Stimulated activated CD8-positive, alpha-beta memory T cell treated with anti-CD3 and anti-CD28 coated beads, Interleukin-12 subunit alpha, Interleukin-12 subunit beta, amount 100 ng/mL, for 1 hour (primary cell): ENCODE measurements at regions not wholly inside any gene's neighbourhood (a gene's known extent, or its start where the extent isn't known, plus 50 kb on each side); places are given as distances from the start of the nearest gene placed in this dataset.
"Not testable (repeated sequence)": the region's sequence is repeated elsewhere in the genome, so short reads cannot be mapped to it uniquely, and the experiment has no call there.

Experiments
- DNase-seq: peaks from one replicate; pipeline ENCODE4 v3.0.0-alpha.2; 2020; ENCODE audit warnings: low read depth

DNA sequence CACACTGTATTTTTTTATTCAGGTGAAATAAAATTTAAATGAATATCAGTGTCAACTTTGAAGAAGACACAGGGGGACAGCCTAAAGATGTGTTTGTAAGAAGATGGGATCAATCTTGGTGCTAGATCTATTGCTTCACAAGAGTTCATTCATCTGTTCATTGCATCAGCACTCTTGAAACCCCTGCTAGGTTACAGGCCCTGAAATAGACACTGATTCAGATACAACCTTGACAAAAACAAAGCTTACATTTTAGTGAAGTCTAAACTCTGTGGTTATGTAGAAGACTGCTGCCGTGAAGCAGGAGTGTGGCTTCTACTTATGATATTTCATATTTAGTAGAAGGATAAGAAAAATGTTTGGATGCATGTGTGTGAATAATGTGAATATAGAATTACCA lies 215.9 kb upstream of the LRRC61 start:
- not testable (repeated sequence) for DNase-seq

DNA sequence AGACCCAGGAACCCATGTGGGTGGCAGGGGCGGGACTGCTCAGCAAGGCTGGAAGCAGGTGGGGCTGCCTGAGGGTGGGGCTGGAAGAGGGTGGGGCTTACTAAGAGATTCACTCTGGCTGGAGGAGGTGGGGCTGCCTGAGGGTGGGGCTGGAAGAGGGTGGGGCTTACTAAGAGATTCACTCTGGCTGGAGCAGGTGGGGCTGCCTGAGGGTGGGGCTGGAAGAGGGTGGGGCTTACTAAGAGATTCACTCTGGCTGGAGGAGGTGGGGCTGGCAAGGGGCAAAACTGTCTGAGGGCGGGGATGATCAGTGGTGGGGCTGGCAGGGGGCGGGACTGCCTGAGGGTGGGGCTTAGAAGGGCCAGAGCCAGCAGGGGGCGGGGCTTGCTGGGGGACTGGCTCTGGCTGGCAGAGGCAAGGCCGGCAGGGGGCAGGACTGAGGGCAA lies 212.8 kb upstream of the LRRC61 start:
- not testable (repeated sequence) for DNase-seq

DNA sequence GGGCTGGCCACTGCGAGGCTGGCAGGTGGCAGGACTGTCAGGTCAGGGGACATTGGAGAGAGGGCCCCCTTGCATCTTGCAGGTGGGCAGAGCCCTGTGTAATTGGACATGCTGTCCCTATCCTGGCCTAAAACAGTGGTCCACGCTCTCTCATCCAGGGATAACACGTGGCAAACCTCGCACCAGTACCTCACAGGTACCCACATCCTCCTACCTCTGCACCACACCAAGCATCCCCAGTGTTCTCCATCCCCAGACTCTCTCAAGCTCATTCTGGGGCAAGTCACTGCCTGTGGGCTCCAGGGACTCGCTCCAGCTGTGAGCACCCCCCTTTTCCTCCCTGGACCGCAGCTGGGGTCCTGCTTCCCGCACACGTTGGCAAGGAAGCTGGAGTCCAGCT lies 212.3 kb upstream of the LRRC61 start:
- not testable (repeated sequence) for DNase-seq

DNA sequence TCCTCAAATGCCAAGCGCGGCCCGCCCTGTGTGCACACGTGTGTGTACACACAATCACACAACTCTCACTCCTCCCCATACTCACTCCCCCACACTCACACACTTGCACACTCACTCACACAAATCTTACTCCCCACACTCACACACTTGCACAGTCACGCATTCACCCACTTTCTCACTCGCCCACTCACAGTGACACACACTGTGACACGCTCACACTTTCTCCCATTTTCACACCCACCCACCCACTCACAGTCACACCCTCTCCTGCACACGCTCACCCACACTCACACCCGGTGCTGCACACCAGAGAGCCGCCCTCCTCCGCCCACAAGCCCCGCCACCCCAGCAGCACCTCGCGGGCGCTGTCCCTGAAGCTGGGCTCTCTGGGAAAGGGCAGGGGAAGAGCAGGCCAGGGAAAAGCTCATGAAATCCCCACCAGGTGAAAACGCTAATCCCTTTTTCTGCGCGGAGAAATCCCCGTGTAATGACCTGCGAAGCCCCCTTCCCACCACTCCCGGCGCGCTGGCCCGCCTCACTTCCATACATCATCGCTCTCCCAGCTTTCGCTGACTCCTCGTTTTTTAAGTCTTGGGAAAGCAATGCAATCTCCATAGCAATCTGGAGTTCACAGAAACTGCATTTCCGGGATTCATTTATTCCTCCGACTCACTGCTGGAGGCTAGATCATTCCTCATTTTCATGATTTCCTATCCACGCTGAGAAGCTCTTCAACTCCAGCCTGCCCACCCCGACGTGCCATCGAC lies 211.6 kb upstream of the LRRC61 start:
- DNase-seq, result not testable (repeated sequence)

DNA sequence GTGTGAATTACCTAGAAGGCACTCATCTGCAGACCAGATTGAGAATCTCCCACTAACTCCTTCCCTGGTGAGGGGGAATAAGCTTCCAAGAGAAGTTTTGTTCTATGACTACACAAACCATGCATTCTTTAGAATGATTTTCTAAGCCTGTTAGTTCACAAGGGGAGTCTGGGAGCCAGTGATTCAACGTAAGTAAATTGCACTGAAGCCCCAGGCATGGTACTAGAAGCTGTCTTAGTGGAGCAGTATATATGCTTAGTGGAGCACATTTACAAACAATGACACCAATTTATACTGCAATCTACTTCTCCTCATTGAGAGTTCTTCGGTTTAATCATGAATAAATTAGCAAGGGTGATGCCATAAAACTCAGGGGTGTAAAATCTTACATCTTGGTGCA lies 209.9 kb upstream of the LRRC61 start:
- not testable (repeated sequence) for DNase-seq

DNA sequence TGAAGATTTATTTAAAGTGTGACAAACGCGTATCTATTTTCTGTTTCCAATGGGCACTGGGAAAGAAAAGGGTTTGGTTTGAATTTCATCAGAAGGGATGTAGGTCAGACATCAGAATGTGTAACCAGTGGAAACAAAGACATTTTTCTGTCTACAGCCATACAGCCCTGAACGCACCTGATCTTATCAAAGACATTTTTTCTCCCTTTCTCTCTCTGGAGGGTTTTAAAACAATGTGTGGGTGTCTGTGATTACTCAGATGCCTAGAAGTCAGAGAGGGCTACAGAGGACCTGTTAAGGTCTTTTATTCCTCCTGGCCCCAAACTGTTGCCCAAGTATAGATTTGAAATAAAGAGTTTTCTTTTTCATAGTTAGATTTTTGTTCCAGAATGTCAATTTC lies 208.6 kb upstream of the LRRC61 start:
- not testable (repeated sequence) for DNase-seq

DNA sequence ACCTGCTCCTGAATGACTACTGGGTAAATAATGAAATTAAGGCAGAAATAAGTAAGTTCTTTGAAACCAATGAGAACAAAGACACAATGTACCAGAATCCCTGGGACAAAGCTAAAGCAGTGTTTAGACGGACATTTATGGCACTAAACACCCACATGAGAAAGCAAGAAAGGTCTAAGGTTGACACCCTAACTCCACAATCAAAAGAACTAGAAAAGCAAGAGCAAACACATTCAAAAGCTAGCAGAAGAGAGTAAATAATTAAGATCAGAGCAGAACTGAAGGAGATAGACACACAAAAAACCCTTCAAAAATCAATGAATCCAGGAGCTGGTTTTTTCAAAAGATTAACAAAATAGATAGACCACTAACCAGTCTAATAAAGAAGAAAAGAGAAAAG lies 203.2 kb upstream of the LRRC61 start:
- DNase-seq, result not testable (repeated sequence)

DNA sequence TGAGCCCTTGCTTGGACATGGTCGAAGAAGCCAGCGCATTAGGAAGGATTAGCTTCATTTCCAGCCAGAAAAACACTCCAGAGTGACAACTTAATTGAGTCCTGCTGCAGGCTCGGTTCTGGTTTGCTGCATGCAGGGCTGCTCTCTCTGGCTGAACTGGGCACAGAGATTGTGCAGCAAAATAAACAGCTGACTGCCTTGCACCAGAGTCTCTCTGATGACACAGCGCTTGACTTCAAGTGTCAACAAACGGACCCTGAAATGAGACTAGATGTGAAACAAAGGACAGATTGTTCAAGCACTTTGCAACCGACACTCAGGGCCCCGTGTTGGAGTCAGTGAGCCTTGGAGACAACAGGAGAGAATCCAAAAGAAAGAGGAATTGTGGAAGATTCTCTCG lies 197.3 kb upstream of the LRRC61 start:
- DNase-seq, result not testable (repeated sequence)

DNA sequence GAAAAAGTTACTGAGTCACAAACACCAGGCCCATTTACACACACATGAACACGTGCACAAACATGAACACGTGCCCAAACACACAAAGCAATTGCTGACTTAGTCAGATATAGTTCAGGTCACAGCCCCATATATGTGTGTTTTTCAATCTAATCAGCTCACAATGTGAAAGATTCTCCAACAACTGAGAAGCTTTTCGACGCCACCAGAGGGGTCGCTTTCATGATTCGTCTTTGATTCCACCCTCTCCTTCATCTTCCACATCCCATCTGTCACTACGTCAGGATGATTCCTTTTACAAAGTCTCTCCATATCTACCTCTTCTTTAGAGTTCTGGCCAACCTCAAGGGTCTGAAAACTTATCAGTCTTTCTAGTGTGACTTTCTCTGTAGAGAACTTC lies 188.7 kb upstream of the LRRC61 start:
- not testable (repeated sequence) for DNase-seq

DNA sequence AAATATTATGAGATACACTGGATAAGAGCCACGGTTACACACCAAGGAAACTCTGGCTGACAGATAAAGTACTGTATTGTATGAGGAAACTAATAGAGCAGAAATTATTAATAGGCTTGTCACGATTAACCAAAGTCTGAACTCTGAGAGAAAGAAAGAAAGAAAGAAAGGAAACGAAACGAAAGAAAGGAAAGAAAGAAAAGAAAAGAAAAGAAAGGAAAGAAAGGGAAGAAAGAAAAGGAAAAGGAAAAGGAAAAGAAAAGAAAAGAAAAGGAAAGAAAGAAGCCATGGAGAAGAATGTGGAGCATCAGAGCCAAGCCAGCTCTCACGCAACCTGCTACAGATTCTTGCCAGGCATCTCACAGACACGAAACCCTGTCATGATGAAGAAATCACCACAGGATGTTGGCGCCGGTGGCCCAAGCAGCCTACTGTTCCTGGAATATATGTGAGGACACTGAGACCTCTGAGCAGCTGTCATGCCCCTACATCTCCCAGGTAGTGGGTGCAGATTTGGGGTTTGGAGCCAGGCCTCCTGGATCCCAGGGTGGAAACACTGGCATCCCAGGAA lies 187.4 kb upstream of the LRRC61 start:
- not testable (repeated sequence) for DNase-seq

DNA sequence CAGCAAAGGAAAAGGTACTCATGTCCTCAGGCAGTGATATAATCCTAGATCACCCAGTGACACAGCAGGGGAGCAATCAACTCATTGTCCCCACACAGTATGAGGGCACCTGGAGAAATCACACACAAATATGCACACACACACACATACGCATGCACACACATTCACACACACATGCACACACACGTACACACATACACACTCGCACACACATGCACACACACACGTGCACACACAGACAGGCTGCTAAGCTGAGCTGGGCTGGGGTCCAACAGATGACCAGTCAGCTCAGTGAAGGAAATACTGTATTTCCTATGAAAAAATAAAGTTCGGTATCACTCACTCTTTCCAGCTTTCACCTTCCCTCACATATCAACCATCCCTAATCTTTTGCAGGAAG lies 183.3 kb upstream of the LRRC61 start:
- DNase-seq, result not testable (repeated sequence)

DNA sequence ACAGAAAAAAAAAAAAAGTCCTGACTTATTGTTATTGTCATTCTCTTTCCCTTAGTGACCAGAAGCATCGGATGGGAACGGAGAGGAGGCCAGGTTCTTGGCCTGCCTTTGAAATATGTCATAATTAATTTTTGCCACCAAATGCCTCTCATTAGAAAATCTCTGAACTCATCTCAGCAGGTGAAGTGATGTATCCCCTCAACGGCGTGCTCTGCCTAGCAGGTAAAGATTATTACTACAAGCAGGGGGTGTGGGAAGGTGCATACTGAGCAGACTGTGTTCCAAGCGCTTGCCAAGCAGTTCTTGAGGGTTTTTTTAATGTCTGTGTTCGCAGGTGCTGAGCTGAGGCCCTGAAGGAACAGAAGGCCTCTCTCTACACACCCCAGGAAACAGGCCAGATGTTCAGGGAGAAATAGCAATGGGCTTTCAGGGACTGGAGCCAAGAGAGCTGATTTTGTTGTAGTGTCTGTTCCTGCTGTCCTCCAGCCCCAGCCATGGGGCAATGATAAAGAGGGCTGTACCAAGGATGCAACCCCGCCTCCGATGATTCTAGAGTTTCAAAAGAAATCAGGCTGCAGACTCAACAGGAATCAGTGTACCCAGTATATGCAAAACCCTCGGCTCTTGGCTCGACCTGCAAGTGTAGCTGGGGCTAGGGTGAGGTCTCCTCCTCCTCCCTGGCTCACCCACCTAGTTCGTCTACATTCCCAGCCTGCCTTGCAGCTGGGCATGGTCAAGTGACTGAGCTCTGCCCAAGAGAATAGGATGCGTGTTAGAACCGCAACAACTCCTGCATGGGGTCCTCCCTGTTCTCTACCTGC lies 181.4 kb upstream of the LRRC61 start:
- not testable (repeated sequence) for DNase-seq

DNA sequence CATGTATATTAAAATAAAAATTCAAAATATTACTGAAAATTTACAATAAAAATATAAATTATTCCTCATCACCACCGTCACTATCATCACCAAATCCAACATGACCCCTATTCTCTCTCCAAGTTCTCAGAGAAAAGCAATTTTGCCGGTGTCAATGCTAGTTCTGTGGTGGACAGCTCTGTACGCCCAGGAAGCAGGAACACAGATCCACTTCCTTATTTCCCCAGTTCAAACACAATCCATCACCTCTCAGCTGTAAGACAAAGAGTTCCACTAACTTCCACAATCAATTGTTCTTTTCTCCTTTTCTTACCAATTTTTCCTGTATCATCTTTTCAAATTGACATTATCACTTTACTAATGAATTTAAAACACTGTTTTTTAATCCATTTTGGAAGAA lies 177.0 kb upstream of the LRRC61 start:
- DNase-seq, result not testable (repeated sequence)

DNA sequence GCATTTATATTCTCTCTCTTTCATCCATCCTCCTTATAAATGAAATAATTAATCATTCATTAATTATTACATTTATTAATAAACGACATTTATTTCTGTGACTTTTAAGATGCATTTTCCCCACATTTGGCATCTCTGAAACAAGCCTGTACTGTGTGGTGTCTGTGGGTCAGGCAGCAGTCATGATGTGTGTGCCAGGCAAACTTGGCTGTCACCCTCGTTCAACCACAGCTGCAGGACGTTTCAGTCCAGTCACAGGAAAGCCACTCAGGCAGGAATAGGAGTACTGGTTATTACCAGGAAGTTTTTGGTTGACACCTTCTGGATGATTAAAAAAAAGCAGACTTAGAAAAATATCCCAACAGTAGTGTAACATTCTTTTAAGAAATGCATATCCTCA lies 175.6 kb upstream of the LRRC61 start:
- DNase-seq, result not testable (repeated sequence)

DNA sequence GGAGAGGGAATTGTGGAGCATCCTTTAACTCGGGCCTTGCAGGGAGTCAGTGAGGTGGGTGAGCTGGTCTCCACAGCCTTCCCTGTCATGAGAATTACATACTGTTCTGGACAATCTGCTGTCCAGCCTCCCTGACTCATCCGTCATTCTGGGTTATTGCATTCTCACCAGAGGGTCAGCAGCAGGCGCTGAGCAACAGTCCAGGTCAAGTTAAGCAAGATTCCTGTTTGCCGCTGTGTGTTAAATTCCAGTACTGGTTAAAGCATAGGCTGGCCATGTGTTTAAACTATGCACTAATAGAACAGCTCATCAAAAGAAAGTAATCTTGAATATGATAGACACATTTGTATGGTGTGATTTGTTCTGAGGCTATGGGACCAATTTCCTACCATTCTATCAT lies 167.1 kb upstream of the LRRC61 start:
- DNase-seq, result not testable (repeated sequence)

DNA sequence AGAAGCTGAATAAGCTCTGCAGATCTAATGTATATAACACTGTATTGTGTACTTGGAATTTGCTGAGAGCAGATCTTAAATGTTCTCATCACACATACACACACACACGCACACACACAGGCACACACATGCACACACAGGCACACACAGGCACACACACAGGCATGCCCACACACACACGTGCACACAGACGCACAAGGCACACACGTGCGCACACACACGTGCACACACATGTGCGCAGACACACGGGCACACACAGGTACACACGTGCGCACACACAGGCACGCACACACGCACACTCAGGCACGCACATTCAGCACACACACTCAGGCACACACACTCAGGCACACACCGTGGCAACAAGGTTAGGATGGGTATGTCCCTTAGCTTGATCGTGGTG lies 164.5 kb upstream of the LRRC61 start:
- DNase-seq, result not testable (repeated sequence)

DNA sequence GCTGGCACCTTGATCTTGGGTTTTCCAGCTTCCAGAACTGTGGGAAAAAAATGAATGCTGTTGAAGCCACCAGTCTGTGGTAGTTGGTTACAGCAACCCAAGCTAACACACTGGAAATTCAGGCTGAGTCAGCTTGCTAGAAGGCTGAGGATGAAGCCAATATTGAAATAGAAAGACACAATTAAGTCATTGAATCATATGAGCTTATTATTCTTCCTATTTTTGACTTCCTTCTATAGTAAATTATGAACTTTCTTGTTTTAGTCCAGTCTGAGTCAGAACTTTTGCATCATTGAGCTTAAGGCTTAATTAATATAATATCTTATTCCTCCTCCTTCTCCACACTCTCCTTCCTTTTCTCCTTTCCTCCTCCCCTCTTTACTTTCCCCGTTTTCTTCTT lies 153.6 kb upstream of the LRRC61 start:
- not testable (repeated sequence) for DNase-seq

DNA sequence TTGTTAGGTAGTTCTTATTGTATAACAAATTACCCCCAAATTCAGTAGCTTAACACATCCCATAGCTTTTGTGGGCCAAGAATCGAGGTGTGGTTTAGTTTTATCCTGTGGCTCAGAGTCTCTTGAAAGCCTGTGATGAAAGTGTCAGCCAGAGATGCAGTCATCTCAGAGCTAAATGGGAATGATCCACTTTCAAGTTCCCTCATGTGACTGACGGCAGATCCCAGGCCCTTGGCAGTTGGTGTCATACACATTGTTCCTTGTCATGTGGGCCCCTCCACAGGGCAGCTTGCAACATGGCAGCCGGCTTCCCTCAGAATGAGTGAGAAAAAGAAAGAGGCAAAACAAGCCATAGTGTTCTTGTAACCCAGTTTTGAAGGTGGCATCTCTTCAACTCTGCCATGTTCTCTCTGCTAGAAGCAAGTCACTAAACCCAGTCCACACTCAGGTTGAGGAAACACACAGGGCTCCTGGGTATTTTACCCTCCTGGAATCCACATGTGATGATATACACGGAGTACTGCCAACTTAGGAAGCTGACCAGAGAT lies 153.1 kb upstream of the LRRC61 start:
- not testable (repeated sequence) for DNase-seq

DNA sequence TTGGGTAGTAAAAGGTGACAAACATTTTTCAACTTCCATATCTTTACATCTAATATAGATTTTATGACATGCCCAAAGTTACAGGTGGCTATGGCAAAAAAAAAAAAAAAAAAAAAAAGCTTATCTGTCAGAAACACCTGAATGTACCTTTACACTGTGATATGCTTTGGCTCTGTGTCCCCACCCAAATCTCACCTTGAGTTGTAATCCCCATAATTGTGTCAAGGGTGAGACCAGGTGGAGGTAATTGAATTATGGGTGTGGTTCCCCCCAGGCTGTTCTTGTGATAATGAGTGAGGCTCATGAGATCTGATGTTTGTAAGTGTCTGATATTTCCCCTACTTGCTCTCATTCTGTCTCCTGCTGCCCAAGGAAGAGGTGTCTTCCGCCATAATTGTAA lies 139.6 kb upstream of the LRRC61 start:
- DNase-seq, result not testable (repeated sequence)

DNA sequence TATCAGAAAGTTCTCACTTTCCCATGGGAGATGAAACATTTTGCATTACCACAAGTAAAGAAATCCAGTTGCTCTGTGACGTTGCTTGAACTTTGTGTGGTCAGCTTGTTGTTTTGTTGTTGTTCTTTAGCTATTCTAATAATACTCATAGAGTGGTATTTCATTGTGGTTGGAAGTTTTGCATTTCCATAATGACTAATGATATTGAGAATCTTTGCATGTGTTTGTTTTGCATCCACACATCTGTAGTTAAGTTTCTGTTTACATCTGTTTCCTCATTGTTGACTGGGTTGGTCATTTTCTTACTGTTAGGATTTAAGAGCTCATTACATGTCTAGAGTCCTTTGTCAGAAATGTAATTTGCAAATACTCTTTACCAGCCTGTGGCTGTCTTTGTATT lies 133.2 kb upstream of the LRRC61 start:
- not testable (repeated sequence) for DNase-seq

DNA sequence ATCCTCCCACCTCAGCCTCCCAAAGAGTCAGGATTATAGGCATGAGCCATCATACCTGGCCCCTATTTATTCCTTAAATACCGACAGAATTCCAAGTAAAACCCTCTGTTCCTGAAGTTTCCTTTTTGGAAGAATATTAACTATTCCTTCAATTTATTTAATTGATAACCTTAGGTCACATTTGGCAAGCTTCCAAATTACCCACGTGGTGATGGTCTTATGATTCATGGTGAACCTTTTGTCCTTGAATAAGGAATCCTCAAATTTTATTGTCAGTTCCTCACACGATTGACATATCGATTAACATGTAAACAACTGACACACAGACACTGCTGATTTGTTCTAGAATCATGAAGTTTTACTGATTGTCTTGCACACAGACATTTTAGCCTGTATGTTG lies 130.6 kb upstream of the LRRC61 start:
- not testable (repeated sequence) for DNase-seq

DNA sequence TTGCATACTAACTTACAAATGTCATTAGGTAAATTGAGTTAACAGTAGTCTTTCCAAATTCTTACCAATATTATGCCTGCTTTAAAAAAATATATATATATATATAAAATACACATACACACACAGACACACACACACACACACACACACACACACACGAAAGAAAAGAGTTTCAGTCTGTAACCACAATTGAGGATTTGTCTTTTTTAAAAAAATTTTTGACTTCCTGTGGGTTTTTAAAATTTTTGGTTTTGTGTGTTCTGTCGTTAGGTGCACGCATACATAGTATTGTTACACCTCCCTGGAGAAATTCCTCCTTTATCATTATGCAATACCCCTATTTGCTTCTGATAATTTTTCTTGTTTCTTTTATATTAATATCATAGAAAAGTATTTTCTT lies 129.3 kb upstream of the LRRC61 start:
- DNase-seq, result not testable (repeated sequence)
